GM23338 (cell line): ENCODE measurements at regions not wholly inside any gene's neighbourhood (a gene's known extent, or its start where the extent isn't known, plus 50 kb on each side); places are given as distances from the start of the nearest gene placed in this dataset.

Experiments
- ATAC-seq: fragments of 200-7000 bp; cut with Tn5 transposase; 3 replicates; pipeline ENCODE4 v1.9.1; 2020
- DNase-seq: peaks from one replicate; pipeline ENCODE4 v3.0.0-alpha.2; 2015; ENCODE audit warnings: low spot score
- H2AFZ ChIP-seq: fragments of 200-600 bp; sonication (generic); 2 replicates; pipeline ENCODE4 v1.8.0; 2016; ENCODE audit warnings: antibody characterized with exemption, mild to moderate bottlenecking, moderate library complexity
- H3F3A ChIP-seq: fragments of 200-600 bp; sonication (generic); replicated peaks from 2 replicates; pipeline ENCODE4 v1.8.0; 2017; ENCODE audit warnings: antibody characterized with exemption, mixed run types, low read depth
- H3K27ac ChIP-seq: fragments of 200-600 bp; sonication (generic); 2 replicates; pipeline ENCODE4 v1.6.1; 2016; ENCODE audit warnings: low read depth
- H3K27me3 ChIP-seq: fragments of 200-600 bp; sonication (generic); 2 replicates; pipeline ENCODE4 v1.8.0; 2016; ENCODE audit warnings: mild to moderate bottlenecking, mixed run types, moderate library complexity; ENCODE audit not compliant: insufficient read depth
- H3K36me3 ChIP-seq: fragments of 200-600 bp; sonication (generic); 2 replicates; pipeline ENCODE4 v1.8.0; 2016; ENCODE audit warnings: mild to moderate bottlenecking; ENCODE audit not compliant: insufficient read depth
- H3K4me1 ChIP-seq: fragments of 200-600 bp; sonication (generic); 2 replicates; pipeline ENCODE4 v1.8.0; 2016; ENCODE audit warnings: mild to moderate bottlenecking, moderate library complexity; ENCODE audit not compliant: insufficient read depth
- H3K4me2 ChIP-seq: fragments of 200-600 bp; sonication (generic); 2 replicates; pipeline ENCODE4 v1.7.1; 2017; ENCODE audit warnings: mixed run types
- H3K4me3 ChIP-seq: fragments of 200-600 bp; sonication (generic); 2 replicates; pipeline ENCODE4 v1.6.1; 2016; ENCODE audit warnings: mixed run types
- H3K79me2 ChIP-seq: fragments of 200-600 bp; sonication (generic); replicated peaks from 2 replicates; pipeline ENCODE4 v1.8.0; 2017; ENCODE audit warnings: mild to moderate bottlenecking; ENCODE audit not compliant: insufficient read depth
- H3K9me2 ChIP-seq: fragments of 200-600 bp; sonication (generic); 2 replicates; pipeline ENCODE4 v1.8.0; 2017; ENCODE audit not compliant: insufficient read depth
- H4K20me1 ChIP-seq: fragments of 200-600 bp; sonication (generic); replicated peaks from 2 replicates; pipeline ENCODE4 v1.8.0; 2017; ENCODE audit warnings: mild to moderate bottlenecking; ENCODE audit not compliant: insufficient read depth
- H3K27ac Mint-ChIP-seq: 2 replicates; pipeline ENCODE4 v1.8.0; 2020; ENCODE audit warnings: inconsistent platforms, mild to moderate bottlenecking, moderate library complexity, mixed read lengths
- H3K27me3 Mint-ChIP-seq: 3 replicates; pipeline ENCODE4 v1.8.0; 2022; ENCODE audit warnings: low read depth, mild to moderate bottlenecking, moderate library complexity, mixed read lengths, inconsistent platforms; ENCODE audit not compliant: insufficient read depth, poor library complexity
- H3K36me3 Mint-ChIP-seq: 3 replicates; pipeline ENCODE4 v1.8.0; 2021; ENCODE audit warnings: low read depth, mild to moderate bottlenecking, inconsistent platforms, moderate library complexity, mixed read lengths
- H3K4me1 Mint-ChIP-seq: 3 replicates; pipeline ENCODE4 v1.8.0; 2020; ENCODE audit warnings: mild to moderate bottlenecking, inconsistent platforms, mixed read lengths
- H3K4me3 Mint-ChIP-seq: 3 replicates; pipeline ENCODE4 v1.8.0; 2021; ENCODE audit warnings: moderate library complexity, mild to moderate bottlenecking, inconsistent platforms, mixed read lengths
- H3K9me3 Mint-ChIP-seq: 3 replicates; pipeline ENCODE4 v1.8.0; 2020; ENCODE audit warnings: moderate library complexity, mild to moderate bottlenecking, inconsistent platforms, mixed read lengths
- CREB1 ChIP-seq: fragments of 250-450 bp; sonication (Bioruptor Pico); IDR thresholded peaks from 2 replicates; pipeline ENCODE4 v1.5.0; 2020; ENCODE audit warnings: low read depth, mild to moderate bottlenecking, moderate library complexity
- CTCF ChIP-seq, 2 experiments: fragments of 200-600 bp in 1 of 2; sonication (generic) in 1 of 2; conservative IDR thresholded peaks; 2 replicates each; pipeline versions ENCODE4 v1.5.1 to v1.6.1; 2016 to 2017; ENCODE audit warnings: antibody characterized with exemption in 2 of 2, low read depth in 2 of 2, mild to moderate bottlenecking in 2 of 2, moderate library complexity in 1 of 2
- ETS1 ChIP-seq: IDR thresholded peaks from 2 replicates; pipeline ENCODE4 v1.6.1; 2016; ENCODE audit warnings: antibody characterized with exemption
- EZH2 ChIP-seq: fragments of 200-600 bp; sonication (generic); IDR thresholded peaks from one replicate; pipeline ENCODE4 v1.8.0; 2017; ENCODE audit warnings: antibody characterized with exemption, mild to moderate bottlenecking, low read depth; ENCODE audit not compliant: unreplicated experiment
- EZH2phosphoT487 ChIP-seq: fragments of 200-600 bp; sonication (generic); IDR thresholded peaks from one replicate; pipeline ENCODE4 v1.8.1; 2018; ENCODE audit warnings: antibody characterized with exemption; ENCODE audit not compliant: unreplicated experiment
- JUNB ChIP-seq: IDR thresholded peaks from one replicate; pipeline ENCODE4 v1.6.1; 2016; ENCODE audit warnings: antibody characterized with exemption; ENCODE audit not compliant: unreplicated experiment
- NANOG ChIP-seq: IDR thresholded peaks from 2 replicates; pipeline ENCODE4 v1.6.1; 2016; ENCODE audit warnings: antibody characterized with exemption, borderline replicate concordance
- POLR2AphosphoS5 ChIP-seq: IDR thresholded peaks from 2 replicates; pipeline ENCODE4 v1.6.1; 2016; ENCODE audit warnings: antibody characterized with exemption, low read depth
- REST ChIP-seq: IDR thresholded peaks from one replicate; pipeline ENCODE4 v1.6.1; 2018; ENCODE audit warnings: antibody characterized with exemption; ENCODE audit not compliant: unreplicated experiment
- STAT1 ChIP-seq: IDR thresholded peaks from one replicate; pipeline ENCODE4 v1.6.1; 2016; ENCODE audit warnings: antibody characterized with exemption; ENCODE audit not compliant: unreplicated experiment
- ZNF114 ChIP-seq: fragments of 250-450 bp; sonication (Bioruptor Pico); IDR thresholded peaks from 2 replicates; pipeline ENCODE4 v1.5.0; 2020; ENCODE audit warnings: mild to moderate bottlenecking, moderate library complexity

GRCh38 chr7:41796331-41796730 is 93.4 kb upstream of the INHBA start:
- H3K4me3 ChIP-seq, result no peak overlapping the region
- H3K27ac Mint-ChIP-seq, result no peak overlapping the region
- no peak overlapping the region for H3K27ac ChIP-seq
- ATAC-seq, result no peak
- no peak overlapping the region for H3K4me3 Mint-ChIP-seq
- TF ChIP-seq POLR2AphosphoS5, result no peak
- TF ChIP-seq EZH2phosphoT487, result no peak
- TF ChIP-seq ZNF114 (CRISPR knock-in tag), result no peak
- no peak for TF ChIP-seq JUNB
- TF ChIP-seq EZH2, result no peak
- no peak for TF ChIP-seq CTCF (conservative IDR thresholded peaks at IDR 0.05; ENCODE audit: low read depth in 2 of 2)
- H2AFZ ChIP-seq, result no peak overlapping the region
- H3K4me1 Mint-ChIP-seq, result no peaks in the 10 kb centered on the region
- H3K36me3 Mint-ChIP-seq, result no peaks in the 10 kb centered on the region
- no peaks in the 10 kb centered on the region for H3K27me3 ChIP-seq
- 0 out of 2 replicates have a peak, but pooled peaks cover 19% of the 10 kb centered on the region for H3K9me2 ChIP-seq
- no peaks in the 10 kb centered on the region for H3K36me3 ChIP-seq
- no peak overlapping the region for H3K4me2 ChIP-seq
- H3F3A ChIP-seq, result no peaks in the 10 kb centered on the region
- H3K79me2 ChIP-seq, result no peaks in the 10 kb centered on the region
- no peaks in the 10 kb centered on the region for H4K20me1 ChIP-seq
- no peak for DNase-seq
- H3K4me1 ChIP-seq, result no peaks in the 10 kb centered on the region; the same call in 1 of the 2 replicates
- no peaks in the 10 kb centered on the region for H3K9me3 Mint-ChIP-seq
- peaks cover 2% of the 10 kb centered on the region for H3K27me3 Mint-ChIP-seq

- TF ChIP-seq STAT1 (no peak), ETS1 (no peak), EZH2phosphoT487 (no peak), REST (no peak), CTCF (conservative IDR thresholded peaks at IDR 0.05; ENCODE audit: low read depth in 2 of 2) (no peak), EZH2 (no peak), POLR2AphosphoS5 (no peak), NANOG (no peak), CREB1 (CRISPR knock-in tag) (no peak), ZNF114 (CRISPR knock-in tag) (no peak), JUNB (no peak)
- Histone ChIP-seq H3K9me2 (0 out of 2 replicates have a peak, but pooled peaks cover 19% of the 10 kb centered on the region), H3K4me3 (no peak overlapping the region), H4K20me1 (no peaks in the 10 kb centered on the region), H3K4me2 (no peak overlapping the region), H3K27me3 (no peaks in the 10 kb centered on the region), H3K27ac (no peak overlapping the region), H3K79me2 (no peaks in the 10 kb centered on the region), H2AFZ (no peak overlapping the region), H3K36me3 (no peaks in the 10 kb centered on the region), H3F3A (no peaks in the 10 kb centered on the region), H3K4me1 (no peaks in the 10 kb centered on the region; the same call in 1 of the 2 replicates)
- H3K27ac Mint-ChIP-seq, result no peak overlapping the region
- no peaks in the 10 kb centered on the region for H3K4me1 Mint-ChIP-seq
- DNase-seq (no peak), ATAC-seq (no peak)
- no peaks in the 10 kb centered on the region for H3K36me3 Mint-ChIP-seq
- H3K27me3 Mint-ChIP-seq, result peaks cover 2% of the 10 kb centered on the region
- H3K9me3 Mint-ChIP-seq, result no peaks in the 10 kb centered on the region
- H3K4me3 Mint-ChIP-seq, result no peak overlapping the region
Measured at GRCh38 chr7:41795276-41795833, 92.5 kb upstream of the INHBA start.
